ENCODE measurements at regions not wholly inside any gene's neighbourhood (a gene's known extent, or its start where the extent isn't known, plus 50 kb on each side); places are given as distances from the start of the nearest gene placed in this dataset.

DNA sequence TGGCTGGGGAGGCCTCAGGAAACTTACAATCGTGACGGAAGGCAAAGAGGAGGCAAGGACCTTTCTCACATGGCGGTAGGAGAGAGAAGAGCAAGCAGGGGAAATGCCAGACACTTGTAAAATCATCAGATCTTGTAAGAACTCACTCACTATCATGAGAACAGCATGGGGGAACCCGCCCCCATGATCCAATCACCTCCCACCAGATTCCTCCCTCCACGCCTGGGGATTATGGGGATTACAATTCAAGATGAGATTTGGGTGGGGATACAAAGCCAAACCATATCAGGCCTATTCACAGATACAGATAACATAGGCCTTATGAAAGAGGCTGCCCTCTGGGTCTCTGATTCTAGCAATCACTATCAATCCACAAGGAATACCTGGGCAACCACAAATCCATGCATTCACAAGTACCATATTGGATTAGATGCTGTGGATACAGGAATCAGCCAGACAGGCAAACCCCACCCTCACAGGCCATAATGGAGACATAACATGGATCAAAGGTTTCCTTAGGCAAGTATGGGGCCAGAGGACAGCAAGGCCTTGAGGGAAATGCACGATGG is 284.9 kb downstream of the SOX9 start:
- Histone ChIP-seq H4K20me1 (ENCODE audit: insufficient read depth, low read length) (no peaks in the 10 kb centered on the region), H3F3A (ENCODE audit: insufficient read depth, low read length) (peaks cover 7% of the 10 kb centered on the region; the same call in 1 of the 2 replicates), H3K4me2 (ENCODE audit: low read depth, low read length) (no peak overlapping the region), H3K4me1 (ENCODE audit: low read length) (peaks cover 20% of the 10 kb centered on the region), H3K9me3 (replicated peaks; ENCODE audit: insufficient read depth, low read length) (no peaks in the 10 kb centered on the region), H2AFZ (ENCODE audit: low read length) (no peak overlapping the region), H3K9ac (ENCODE audit: low read length) (no peak overlapping the region), H3K4me3 (ENCODE audit: low read length) (no peak overlapping the region), H3K27ac (ENCODE audit: low read length) (no peak overlapping the region), H3K36me3 (replicated peaks; ENCODE audit: insufficient read depth, low read length) (peaks cover 8% of the 10 kb centered on the region; the same call in 1 of the 2 replicates), H3K9me2 (replicated peaks; ENCODE audit: insufficient read depth, low read length) (no peaks in the 10 kb centered on the region), H3K27me3 (replicated peaks; ENCODE audit: insufficient read depth, low read length) (no peaks in the 10 kb centered on the region), H3K79me2 (ENCODE audit: low read length) (peaks cover 64% of the 10 kb centered on the region)
- no peak for DNase-seq
- TF ChIP-seq, protein P1, sequence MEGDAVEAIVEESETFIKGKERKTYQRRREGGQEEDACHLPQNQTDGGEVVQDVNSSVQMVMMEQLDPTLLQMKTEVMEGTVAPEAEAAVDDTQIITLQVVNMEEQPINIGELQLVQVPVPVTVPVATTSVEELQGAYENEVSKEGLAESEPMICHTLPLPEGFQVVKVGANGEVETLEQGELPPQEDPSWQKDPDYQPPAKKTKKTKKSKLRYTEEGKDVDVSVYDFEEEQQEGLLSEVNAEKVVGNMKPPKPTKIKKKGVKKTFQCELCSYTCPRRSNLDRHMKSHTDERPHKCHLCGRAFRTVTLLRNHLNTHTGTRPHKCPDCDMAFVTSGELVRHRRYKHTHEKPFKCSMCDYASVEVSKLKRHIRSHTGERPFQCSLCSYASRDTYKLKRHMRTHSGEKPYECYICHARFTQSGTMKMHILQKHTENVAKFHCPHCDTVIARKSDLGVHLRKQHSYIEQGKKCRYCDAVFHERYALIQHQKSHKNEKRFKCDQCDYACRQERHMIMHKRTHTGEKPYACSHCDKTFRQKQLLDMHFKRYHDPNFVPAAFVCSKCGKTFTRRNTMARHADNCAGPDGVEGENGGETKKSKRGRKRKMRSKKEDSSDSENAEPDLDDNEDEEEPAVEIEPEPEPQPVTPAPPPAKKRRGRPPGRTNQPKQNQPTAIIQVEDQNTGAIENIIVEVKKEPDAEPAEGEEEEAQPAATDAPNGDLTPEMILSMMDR (IDR thresholded peaks at IDR 0.05; ENCODE audit: low read length) = no peak
- TF ChIP-seq EZH2 (optimal IDR thresholded peaks at IDR 0.05; ENCODE audit: low read depth, low read length) (no peak), EZH2phosphoT487 (IDR thresholded peaks at IDR 0.05; ENCODE audit: low read length) (no peak)

DNA sequence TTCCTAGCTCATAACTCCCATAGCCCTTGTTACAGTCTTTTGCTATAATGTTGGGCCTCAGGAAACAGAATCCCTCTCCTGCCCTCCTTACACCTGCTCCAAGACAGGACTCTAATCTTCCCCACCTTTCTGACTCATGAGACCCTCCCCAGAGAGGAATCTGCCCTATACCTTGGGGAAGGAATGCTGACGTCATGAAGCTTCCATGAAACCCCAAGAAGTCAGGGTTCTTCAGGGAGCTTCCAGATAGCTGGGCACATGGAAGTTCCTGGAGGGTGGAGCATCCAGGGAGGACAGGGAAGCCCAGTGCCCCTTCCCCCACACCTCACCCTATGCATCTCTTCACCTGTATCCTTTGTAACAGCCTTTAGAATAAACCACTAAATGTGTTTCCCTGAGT is 285.7 kb downstream of the SOX9 start:
- no peaks in the 10 kb centered on the region for H4K20me1 ChIP-seq (ENCODE audit: insufficient read depth, low read length)
- H3K4me2 ChIP-seq (ENCODE audit: low read depth, low read length) = peak overlapping the region; percentile 30; the same call in 1 of the 2 replicates
- H3K36me3 ChIP-seq (replicated peaks; ENCODE audit: insufficient read depth, low read length) = peaks cover 8% of the 10 kb centered on the region; the same call in 1 of the 2 replicates
- no peaks in the 10 kb centered on the region for H3K27me3 ChIP-seq (replicated peaks; ENCODE audit: insufficient read depth, low read length)
- peak overlapping the region; percentile 52; the same call in 1 of the 2 replicates for H3K27ac ChIP-seq (ENCODE audit: low read length)
- peaks cover 7% of the 10 kb centered on the region; the same call in 1 of the 2 replicates for H3F3A ChIP-seq (ENCODE audit: insufficient read depth, low read length)
- H3K9me3 ChIP-seq (replicated peaks; ENCODE audit: insufficient read depth, low read length) = no peaks in the 10 kb centered on the region
- H3K9ac ChIP-seq (ENCODE audit: low read length) = no peak overlapping the region
- DNase-seq = no peak
- no peak overlapping the region for H2AFZ ChIP-seq (ENCODE audit: low read length)
- H3K9me2 ChIP-seq (replicated peaks; ENCODE audit: insufficient read depth, low read length) = no peaks in the 10 kb centered on the region
- H3K79me2 ChIP-seq (ENCODE audit: low read length) = peaks cover 71% of the 10 kb centered on the region
- H3K4me3 ChIP-seq (ENCODE audit: low read length) = no peak overlapping the region
- peaks cover 20% of the 10 kb centered on the region for H3K4me1 ChIP-seq (ENCODE audit: low read length)
- TF ChIP-seq, protein P1 (IDR thresholded peaks at IDR 0.05; ENCODE audit: low read length) = no peak
- TF ChIP-seq EZH2phosphoT487 (IDR thresholded peaks at IDR 0.05; ENCODE audit: low read length) = no peak

DNA sequence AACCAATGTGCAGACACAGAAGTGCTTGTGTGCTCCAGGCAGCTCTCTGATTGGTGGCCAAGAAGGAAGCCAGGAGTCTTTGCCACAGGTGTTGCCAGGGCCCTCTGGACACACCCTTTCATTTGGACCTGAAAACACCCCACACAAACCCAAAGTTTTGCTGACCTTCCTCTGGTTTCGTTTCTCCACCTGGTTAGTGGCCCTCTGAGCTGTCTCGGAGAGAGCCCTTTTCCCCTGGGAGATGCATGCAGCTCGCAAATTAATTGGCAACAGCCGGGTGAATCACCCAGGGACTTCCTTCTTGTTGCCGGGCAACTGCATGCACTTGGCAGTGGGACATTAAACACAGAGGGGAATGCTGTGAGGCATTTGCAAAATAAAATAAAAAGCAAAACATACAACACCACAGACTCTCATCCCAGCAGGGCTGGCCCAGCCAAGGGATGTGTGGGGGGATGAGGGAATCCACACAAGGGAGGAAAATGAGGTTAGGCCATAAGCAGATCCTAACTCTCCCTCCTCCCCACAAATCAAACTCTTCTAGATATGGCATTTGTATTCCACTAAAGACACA is 286.6 kb downstream of the SOX9 start:
- H3K36me3 ChIP-seq (replicated peaks; ENCODE audit: insufficient read depth, low read length) = peaks cover 8% of the 10 kb centered on the region; the same call in 1 of the 2 replicates
- H3F3A ChIP-seq (ENCODE audit: insufficient read depth, low read length) = peaks cover 7% of the 10 kb centered on the region; the same call in 1 of the 2 replicates
- no peaks in the 10 kb centered on the region for H3K27me3 ChIP-seq (replicated peaks; ENCODE audit: insufficient read depth, low read length)
- peak overlapping the region; percentile 52; the same call in 1 of the 2 replicates for H3K27ac ChIP-seq (ENCODE audit: low read length)
- no peak overlapping the region for H2AFZ ChIP-seq (ENCODE audit: low read length)
- peak; percentile 41 for DNase-seq
- no peaks in the 10 kb centered on the region for H4K20me1 ChIP-seq (ENCODE audit: insufficient read depth, low read length)
- no peak overlapping the region for H3K4me3 ChIP-seq (ENCODE audit: low read length)
- no peaks in the 10 kb centered on the region for H3K9me2 ChIP-seq (replicated peaks; ENCODE audit: insufficient read depth, low read length)
- peak overlapping the region; percentile 30; the same call in 1 of the 2 replicates for H3K4me2 ChIP-seq (ENCODE audit: low read depth, low read length)
- H3K4me1 ChIP-seq (ENCODE audit: low read length) = peaks cover 20% of the 10 kb centered on the region
- H3K9ac ChIP-seq (ENCODE audit: low read length) = peak overlapping the region; percentile 31; the same call in 1 of the 2 replicates
- peaks cover 76% of the 10 kb centered on the region for H3K79me2 ChIP-seq (ENCODE audit: low read length)
- H3K9me3 ChIP-seq (replicated peaks; ENCODE audit: insufficient read depth, low read length) = no peaks in the 10 kb centered on the region
- TF ChIP-seq EZH2 (optimal IDR thresholded peaks at IDR 0.05; ENCODE audit: low read depth, low read length) (no peak), EZH2phosphoT487 (IDR thresholded peaks at IDR 0.05; ENCODE audit: low read length) (no peak)
- TF ChIP-seq, protein P1 (IDR thresholded peaks at IDR 0.05; ENCODE audit: low read length) = no peak
